Adrenal gland (tissue), 5 donors: ENCODE measurements at regions not wholly inside any gene's neighbourhood (a gene's known extent, or its start where the extent isn't known, plus 50 kb on each side); places are given as distances from the start of the nearest gene placed in this dataset.

ENCODE experiments used
- POLR2A ChIP-seq, 2 donors: fragments of 450-650 bp; IDR thresholded peaks; one replicate each; pipeline ENCODE4 v1.6.1; 2017; ENCODE audit warnings: antibody characterized with exemption in 2 of 2, mild to moderate bottlenecking in 2 of 2, moderate library complexity in 1 of 2
- TF ChIP-seq, protein P1 (sequence below), 6 experiments: fragments of 450-650 bp in 4 of 6; fragments of 200-600 bp in 2 of 6; sonication (generic) in 1 of 6; IDR thresholded peaks; 1 replicate in 5 of 6; 2 replicates in 1 of 6; pipeline versions ENCODE4 v1.5.1 to v1.8.0; 2016 to 2021; ENCODE audit warnings: antibody characterized with exemption in 6 of 6, mild to moderate bottlenecking in 2 of 6, moderate library complexity in 1 of 6
- donor health status: DM: no; HTN: no; CAD: no.

DNA sequence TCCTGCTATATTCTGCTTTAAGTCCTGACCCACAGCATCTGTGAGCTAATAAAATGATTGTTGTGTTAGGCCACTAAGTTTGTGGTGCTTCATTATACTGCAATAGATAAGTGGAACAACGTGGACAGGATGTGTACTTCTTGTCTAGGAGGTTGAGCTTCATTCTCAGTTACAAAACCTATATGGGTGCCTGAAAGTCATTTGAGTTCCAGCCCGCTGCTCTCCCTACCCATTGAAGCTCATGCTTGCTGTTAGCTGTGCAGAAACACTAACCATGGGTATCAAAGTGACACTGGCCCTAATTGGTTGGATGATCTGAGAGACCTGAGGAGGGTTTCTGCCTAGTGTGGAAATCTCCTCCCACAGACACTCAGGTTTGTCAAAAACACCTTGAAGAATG, 357.2 kb downstream of the PDCD6IP start:
- TF ChIP-seq, protein P1, sequence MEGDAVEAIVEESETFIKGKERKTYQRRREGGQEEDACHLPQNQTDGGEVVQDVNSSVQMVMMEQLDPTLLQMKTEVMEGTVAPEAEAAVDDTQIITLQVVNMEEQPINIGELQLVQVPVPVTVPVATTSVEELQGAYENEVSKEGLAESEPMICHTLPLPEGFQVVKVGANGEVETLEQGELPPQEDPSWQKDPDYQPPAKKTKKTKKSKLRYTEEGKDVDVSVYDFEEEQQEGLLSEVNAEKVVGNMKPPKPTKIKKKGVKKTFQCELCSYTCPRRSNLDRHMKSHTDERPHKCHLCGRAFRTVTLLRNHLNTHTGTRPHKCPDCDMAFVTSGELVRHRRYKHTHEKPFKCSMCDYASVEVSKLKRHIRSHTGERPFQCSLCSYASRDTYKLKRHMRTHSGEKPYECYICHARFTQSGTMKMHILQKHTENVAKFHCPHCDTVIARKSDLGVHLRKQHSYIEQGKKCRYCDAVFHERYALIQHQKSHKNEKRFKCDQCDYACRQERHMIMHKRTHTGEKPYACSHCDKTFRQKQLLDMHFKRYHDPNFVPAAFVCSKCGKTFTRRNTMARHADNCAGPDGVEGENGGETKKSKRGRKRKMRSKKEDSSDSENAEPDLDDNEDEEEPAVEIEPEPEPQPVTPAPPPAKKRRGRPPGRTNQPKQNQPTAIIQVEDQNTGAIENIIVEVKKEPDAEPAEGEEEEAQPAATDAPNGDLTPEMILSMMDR (IDR thresholded peaks at IDR 0.05): no peak
- no peak for TF ChIP-seq POLR2A (IDR thresholded peaks at IDR 0.05)
